ENCODE measurements at regions not wholly inside any gene's neighbourhood (a gene's known extent, or its start where the extent isn't known, plus 50 kb on each side); places are given as distances from the start of the nearest gene placed in this dataset.
"Not testable (repeated sequence)": the region's sequence is repeated elsewhere in the genome, so short reads cannot be mapped to it uniquely, and the experiment has no call there.

- H3K9me3 Mint-ChIP-seq: peaks cover 7 to 11% of the 10 kb centered on the region in 2 donors
- no peak overlapping the region for H3K4me3 Mint-ChIP-seq
- DNase-seq: no peak
Observed at GRCh38 chr7:34338961-34339526, 319.0 kb upstream of the NPSR1 start.

DNA sequence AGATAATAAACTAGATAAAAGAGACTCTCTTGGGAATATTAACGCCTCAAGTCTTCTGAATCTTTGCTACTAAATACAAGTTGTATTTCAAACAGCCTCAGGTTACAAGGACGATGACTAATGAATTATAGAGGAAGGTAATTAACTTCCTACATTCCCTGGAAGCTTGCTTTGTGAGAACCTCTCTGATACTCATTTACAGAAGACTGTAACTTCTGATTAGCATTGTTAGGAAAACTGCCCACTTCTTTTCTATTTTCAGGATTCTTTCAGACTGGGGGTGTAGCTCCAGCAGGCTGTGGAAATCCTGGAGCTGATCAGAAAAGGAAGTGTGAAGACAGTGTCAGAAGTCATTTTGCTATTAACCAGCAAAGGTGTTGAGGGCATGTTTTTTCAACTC is 316.7 kb upstream of the NPSR1 start:
- Mint-ChIP-seq H3K4me1 (no peaks in the 10 kb centered on the region), H3K4me3 (no peak overlapping the region), H3K9me3 (peaks cover 5 to 7% of the 10 kb centered on the region in 2 donors), H3K27me3 (no peaks in the 10 kb centered on the region), H3K27ac (no peak overlapping the region)
- DNase-seq (no peak), ATAC-seq (no peak)

More at GRCh38 chr7:34338961-34339526, 319.0 kb upstream of the NPSR1 start:
- no peak for ATAC-seq
- Mint-ChIP-seq H3K27ac (no peak overlapping the region), H3K27me3 (no peaks in the 10 kb centered on the region), H3K4me1 (no peaks in the 10 kb centered on the region)

- Mint-ChIP-seq H3K4me1 (no peaks in the 10 kb centered on the region), H3K4me3 (no peak overlapping the region), H3K27ac (no peak overlapping the region), H3K27me3 (no peaks in the 10 kb centered on the region), H3K9me3 (peaks cover 5 to 7% of the 10 kb centered on the region in 2 donors)
- ATAC-seq: no peak
- DNase-seq: no peak
Observed at GRCh38 chr7:34342387-34342786, 315.6 kb upstream of the NPSR1 start.

DNA sequence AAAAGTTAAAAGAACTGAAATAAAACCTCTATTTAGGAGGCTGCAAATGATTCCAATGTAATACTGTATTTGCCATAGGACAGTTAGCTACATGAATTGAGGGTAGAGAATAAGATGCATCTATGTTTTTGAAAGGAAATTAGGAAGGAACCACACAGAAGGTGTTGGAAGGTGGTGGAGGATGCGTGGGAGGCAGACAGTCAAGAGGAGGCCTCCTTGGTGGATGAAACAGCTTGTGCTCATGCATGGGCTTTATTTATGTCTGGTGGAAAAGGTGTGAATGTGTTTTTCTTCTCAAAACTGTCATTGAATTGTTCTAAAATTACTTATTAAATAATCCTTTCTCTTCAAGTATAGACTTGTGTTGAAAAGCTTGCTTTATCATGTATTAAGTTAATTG is 314.4 kb upstream of the NPSR1 start:
- DNase-seq (no peak), ATAC-seq (no peak)
- no peak overlapping the region for H3K4me3 Mint-ChIP-seq
- no peaks in the 10 kb centered on the region for H3K4me1 Mint-ChIP-seq
- H3K27me3 Mint-ChIP-seq: no peaks in the 10 kb centered on the region
- no peak overlapping the region for H3K27ac Mint-ChIP-seq
- H3K9me3 Mint-ChIP-seq: peaks cover under 1 to 5% of the 10 kb centered on the region in 2 donors

DNA sequence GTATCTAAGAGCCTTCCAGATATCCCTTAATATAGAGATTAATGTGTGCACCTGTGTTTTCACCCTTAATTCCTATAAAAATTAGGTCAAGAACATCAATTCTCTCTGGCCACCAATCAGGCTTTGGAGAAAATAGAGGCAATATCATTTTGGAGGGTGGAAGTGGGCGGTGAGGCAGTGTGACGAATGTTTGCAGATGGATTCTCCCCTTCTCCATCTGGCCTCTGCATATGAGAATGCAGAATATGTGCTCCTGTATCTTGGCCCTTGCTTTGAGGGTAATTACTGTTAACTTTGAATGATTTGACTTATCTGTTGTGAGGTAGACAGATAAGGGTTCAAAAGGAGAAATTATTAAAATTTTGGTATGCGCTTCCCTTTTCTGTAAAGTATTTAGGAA is 304.0 kb upstream of the NPSR1 start:
- ATAC-seq: no peak
- H3K4me3 Mint-ChIP-seq: no peak overlapping the region
- peaks cover 0 to 9% of the 10 kb centered on the region in 2 donors for H3K9me3 Mint-ChIP-seq
- H3K27me3 Mint-ChIP-seq: no peaks in the 10 kb centered on the region
- no peaks in the 10 kb centered on the region for H3K4me1 Mint-ChIP-seq
- DNase-seq: no peak
- H3K27ac Mint-ChIP-seq: no peak overlapping the region

- no peak for DNase-seq
- Mint-ChIP-seq H3K4me3 (no peak overlapping the region), H3K4me1 (no peaks in the 10 kb centered on the region), H3K9me3 (peaks cover 0 to 9% of the 10 kb centered on the region in 2 donors), H3K27ac (no peak overlapping the region), H3K27me3 (no peaks in the 10 kb centered on the region)
- ATAC-seq: no peak
Observed at GRCh38 chr7:34354899-34355298, 303.1 kb upstream of the NPSR1 start.

GRCh38 chr7:34357068-34357467 is 300.9 kb upstream of the NPSR1 start:
- H3K27ac Mint-ChIP-seq: no peak overlapping the region
- H3K27me3 Mint-ChIP-seq: no peaks in the 10 kb centered on the region
- DNase-seq: no peak
- no peak for ATAC-seq
- peaks cover 0 to 9% of the 10 kb centered on the region in 2 donors for H3K9me3 Mint-ChIP-seq
- H3K4me3 Mint-ChIP-seq: no peak overlapping the region
- no peaks in the 10 kb centered on the region for H3K4me1 Mint-ChIP-seq

- Mint-ChIP-seq H3K4me3 (no peak overlapping the region), H3K27ac (no peak overlapping the region), H3K4me1 (no peaks in the 10 kb centered on the region), H3K27me3 (no peaks in the 10 kb centered on the region), H3K9me3 (peaks cover 0 to 9% of the 10 kb centered on the region in 2 donors)
- DNase-seq: no peak
- ATAC-seq: no peak
Observed at GRCh38 chr7:34357946-34358345, 300.1 kb upstream of the NPSR1 start.

DNA sequence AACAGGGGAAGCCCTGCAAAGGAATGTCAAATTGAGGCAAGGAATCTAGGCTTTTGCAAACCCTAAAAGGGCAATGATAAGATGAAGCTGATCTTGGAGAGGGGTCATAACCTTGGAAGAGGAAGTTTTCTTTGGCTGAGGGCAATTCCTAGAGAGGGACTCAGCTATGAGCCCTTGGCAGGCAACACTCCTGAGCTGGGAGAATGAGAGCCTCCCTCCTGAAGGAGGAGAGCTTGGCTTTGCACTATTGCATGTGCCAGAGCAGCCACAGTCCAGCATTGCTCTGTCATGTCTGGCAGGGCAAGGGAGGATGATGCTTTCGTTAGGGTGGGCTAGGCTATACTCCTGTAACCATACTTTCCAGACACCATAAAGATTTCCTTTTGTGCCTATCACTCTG is 299.4 kb upstream of the NPSR1 start:
- ATAC-seq, H3K9me3 Mint-ChIP-seq, H3K27me3 Mint-ChIP-seq, DNase-seq, H3K4me1 Mint-ChIP-seq, H3K4me3 Mint-ChIP-seq, H3K27ac Mint-ChIP-seq: not testable (repeated sequence)

DNA sequence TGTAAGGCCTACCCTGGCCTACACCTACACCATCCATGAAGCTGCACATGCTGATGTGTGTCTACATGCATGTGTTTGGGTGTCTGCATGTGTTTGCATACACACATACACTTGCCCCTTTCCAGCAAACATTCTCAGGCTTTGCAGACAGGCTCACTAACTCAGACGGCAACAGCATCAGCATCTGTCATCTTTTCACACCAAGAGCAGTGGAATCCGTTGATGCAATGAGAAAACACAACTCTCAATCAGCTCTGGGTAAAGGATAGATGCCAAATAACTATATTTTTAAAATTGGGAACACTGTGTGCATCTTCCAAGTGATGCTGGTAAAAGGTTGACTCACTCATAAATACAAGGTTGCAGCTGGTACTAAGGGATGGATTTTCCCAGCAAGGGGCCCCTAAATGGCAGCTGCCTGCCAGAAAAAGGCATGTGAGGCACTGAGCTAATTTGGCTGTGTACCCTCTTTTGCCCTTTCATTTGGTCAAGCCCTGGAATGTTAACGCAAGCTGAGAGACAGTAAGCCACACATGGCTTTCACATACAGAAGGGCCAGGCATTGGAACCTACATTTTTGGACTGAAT is 296.3 kb upstream of the NPSR1 start:
- H3K27me3 Mint-ChIP-seq: no peaks in the 10 kb centered on the region
- DNase-seq: no peak
- H3K27ac Mint-ChIP-seq: no peak overlapping the region
- H3K9me3 Mint-ChIP-seq: peaks cover 0 to 9% of the 10 kb centered on the region in 2 donors
- no peak overlapping the region for H3K4me3 Mint-ChIP-seq
- no peak for ATAC-seq
- no peaks in the 10 kb centered on the region for H3K4me1 Mint-ChIP-seq

GRCh38 chr7:34362621-34363020 is 295.4 kb upstream of the NPSR1 start:
- H3K27ac Mint-ChIP-seq: no peak overlapping the region
- no peaks in the 10 kb centered on the region for H3K4me1 Mint-ChIP-seq
- no peak overlapping the region for H3K4me3 Mint-ChIP-seq
- H3K27me3 Mint-ChIP-seq: no peaks in the 10 kb centered on the region
- no peak for ATAC-seq
- no peak for DNase-seq
- peaks cover 0 to 9% of the 10 kb centered on the region in 2 donors for H3K9me3 Mint-ChIP-seq

DNA sequence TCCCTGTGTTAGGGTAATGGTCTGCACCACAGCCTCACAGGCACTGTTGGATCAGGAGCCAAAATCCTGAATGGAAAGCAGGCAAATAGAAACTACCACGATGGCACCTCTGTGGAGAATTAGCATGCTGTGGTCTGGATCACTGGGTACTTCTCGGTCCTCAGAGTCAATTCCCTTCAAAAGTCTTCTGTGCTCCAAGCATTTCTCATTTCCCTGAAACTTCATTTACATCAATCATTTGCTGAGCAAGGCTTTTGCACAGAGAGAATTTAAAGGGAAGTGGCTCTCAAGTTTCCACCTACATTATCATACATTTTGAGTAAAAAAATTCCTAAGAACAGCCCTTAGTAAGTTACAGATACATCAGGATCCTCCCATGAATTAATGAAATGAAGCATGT is 293.9 kb upstream of the NPSR1 start:
- DNase-seq: no peak
- ATAC-seq: no peak
- Mint-ChIP-seq H3K4me3 (no peak overlapping the region), H3K4me1 (no peaks in the 10 kb centered on the region), H3K27ac (no peak overlapping the region), H3K9me3 (no peaks in the 10 kb centered on the region), H3K27me3 (no peaks in the 10 kb centered on the region)

DNA sequence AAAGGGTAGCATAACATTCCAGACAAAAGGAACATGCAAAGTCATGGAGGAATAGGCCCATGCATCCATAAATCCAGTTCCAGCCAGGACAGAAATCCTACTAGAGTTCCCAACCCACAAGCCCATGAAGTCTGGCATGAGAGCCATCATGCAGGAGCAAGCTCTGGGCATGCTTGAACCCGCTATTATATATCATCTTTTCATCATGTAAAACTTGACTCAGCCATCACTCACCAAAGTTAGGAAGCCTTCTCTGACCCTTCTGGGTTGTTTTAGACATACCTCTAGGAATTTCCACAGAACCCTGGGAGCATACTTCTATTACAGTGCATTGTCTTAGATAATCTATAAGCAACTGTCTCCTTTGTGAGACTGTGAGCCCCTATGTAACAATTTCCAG is 293.0 kb upstream of the NPSR1 start:
- Mint-ChIP-seq H3K4me3 (no peak overlapping the region), H3K27ac (no peak overlapping the region)
- no peak for ATAC-seq

DNA sequence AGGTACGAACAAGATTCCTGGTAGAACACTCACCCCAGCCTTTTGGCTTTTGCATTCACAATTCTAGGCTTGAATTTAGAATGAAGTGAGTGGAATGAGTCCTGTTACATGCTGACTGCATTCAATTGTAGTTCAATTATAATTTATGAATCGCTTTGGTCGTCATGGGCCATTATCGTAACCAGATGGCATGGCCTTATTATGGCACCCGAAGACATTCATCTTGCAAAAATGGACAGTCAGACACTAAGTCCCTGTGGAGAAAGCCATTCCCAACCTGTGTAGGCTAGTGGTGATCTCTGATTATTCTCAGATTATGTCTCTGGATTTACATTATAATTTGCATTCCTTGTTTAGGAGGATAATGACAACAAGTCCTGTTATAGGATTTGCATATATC is 292.4 kb upstream of the NPSR1 start:
- DNase-seq (no peak), ATAC-seq (no peak)
- Mint-ChIP-seq H3K4me1 (no peaks in the 10 kb centered on the region), H3K4me3 (no peak overlapping the region), H3K9me3 (no peaks in the 10 kb centered on the region), H3K27ac (no peak overlapping the region), H3K27me3 (no peaks in the 10 kb centered on the region)

More for the DNA sequence above, 293.0 kb upstream of the NPSR1 start:
- H3K27me3 Mint-ChIP-seq: no peaks in the 10 kb centered on the region
- no peaks in the 10 kb centered on the region for H3K9me3 Mint-ChIP-seq
- H3K4me1 Mint-ChIP-seq: no peaks in the 10 kb centered on the region
- DNase-seq: no peak

GRCh38 chr7:34371922-34372321 is 286.1 kb upstream of the NPSR1 start:
- Mint-ChIP-seq H3K27me3 (no peaks in the 10 kb centered on the region), H3K4me1 (no peaks in the 10 kb centered on the region), H3K27ac (no peak overlapping the region), H3K4me3 (no peak overlapping the region), H3K9me3 (peaks cover 5 to 9% of the 10 kb centered on the region in 2 donors)
- ATAC-seq: no peak
- no peak for DNase-seq

- Mint-ChIP-seq H3K27ac (no peak overlapping the region), H3K9me3 (peaks cover 9 to 16% of the 10 kb centered on the region in 2 donors), H3K4me3 (no peak overlapping the region), H3K27me3 (no peaks in the 10 kb centered on the region), H3K4me1 (no peaks in the 10 kb centered on the region)
- ATAC-seq (no peak), DNase-seq (no peak)
Observed at GRCh38 chr7:34373940-34374339, 284.1 kb upstream of the NPSR1 start.
